ENCODE measurements at regions not wholly inside any gene's neighbourhood (a gene's known extent, or its start where the extent isn't known, plus 50 kb on each side); places are given as distances from the start of the nearest gene placed in this dataset.

- TF ChIP-seq CTCF (IDR thresholded peaks at IDR 0.05) (no peak), POLR2A (IDR thresholded peaks at IDR 0.05) (no peak)
Measured at GRCh38 chr1:108048301-108049177, 83.6 kb upstream of the VAV3 start.

All from thyroid gland (tissue), 4 donors.